CD4-positive, alpha-beta T cell (primary cell): ENCODE measurements at regions not wholly inside any gene's neighbourhood (a gene's known extent, or its start where the extent isn't known, plus 50 kb on each side); places are given as distances from the start of the nearest gene placed in this dataset.

Source experiments
- ATAC-seq: fragments of 200-7000 bp; cut with Tn5 transposase; one replicate; pipeline ENCODE4 v1.10.0; 2022; ENCODE audit warnings: mild to moderate bottlenecking; ENCODE audit not compliant: poor library complexity
- CTCF ChIA-PET: fragments of 350-600 bp; sonication (Branson Sonifier 250); formaldehyde crosslinking; loops from one replicate; lab custom pipeline; 2021; ENCODE audit warnings: antibody characterized with exemption, inconsistent platforms; lab: Charles Lee
- POLR2A ChIA-PET: fragments of 350-600 bp; sonication (Branson Sonifier 250); formaldehyde crosslinking; loops from one replicate; lab custom pipeline; 2021; ENCODE audit warnings: antibody characterized with exemption, inconsistent platforms; lab: Charles Lee
- DNase-seq, 14 experiments: peaks; one replicate each; pipeline ENCODE4 v3.0.0-alpha.2; 2013 to 2020; ENCODE audit warnings: mixed read lengths in 2 of 14
- H3K27ac ChIP-seq, 2 donors: one replicate each; pipeline versions ENCODE4 v1.5.1 to v1.7.0; 2013; ENCODE audit warnings: low read length in 2 of 2, low read depth in 1 of 2, mild to moderate bottlenecking in 1 of 2
- H3K27me3 ChIP-seq, 2 experiments: 1 replicate in 1 of 2; 2 replicates in 1 of 2; pipeline versions ENCODE4 v1.6.1 to v1.7.0; 2013; ENCODE audit warnings: low read length in 2 of 2, control low read depth in 1 of 2, mild to moderate bottlenecking in 1 of 2, moderate library complexity in 1 of 2; ENCODE audit not compliant: insufficient read depth in 2 of 2, control insufficient read depth in 1 of 2
- H3K36me3 ChIP-seq: one replicate; pipeline ENCODE4 v1.6.1; 2013; ENCODE audit warnings: low read length, control low read depth; ENCODE audit not compliant: insufficient read depth
- H3K4me1 ChIP-seq: one replicate; pipeline ENCODE4 v1.6.1; 2013; ENCODE audit warnings: low read length, control low read depth; ENCODE audit not compliant: insufficient read depth
- H3K4me3 ChIP-seq: one replicate; pipeline ENCODE4 v1.5.1; 2013; ENCODE audit warnings: mild to moderate bottlenecking, low read length, moderate library complexity
- H3K9me3 ChIP-seq, 2 experiments: 1 replicate in 1 of 2; 2 replicates in 1 of 2; pipeline versions ENCODE4 v1.6.1 to v1.7.0; 2013; ENCODE audit warnings: low read length in 2 of 2, mild to moderate bottlenecking in 2 of 2, control low read depth in 1 of 2, moderate library complexity in 1 of 2; ENCODE audit not compliant: control insufficient read depth in 1 of 2, insufficient read depth in 1 of 2
- H3K27ac Mint-ChIP-seq: one replicate; pipeline ENCODE4 v1.8.0; 2020; ENCODE audit warnings: mixed read lengths
- H3K27me3 Mint-ChIP-seq: one replicate; pipeline ENCODE4 v1.8.0; 2021; ENCODE audit warnings: mixed read lengths
- H3K36me3 Mint-ChIP-seq: one replicate; pipeline ENCODE4 v1.8.0; 2021; ENCODE audit warnings: low read depth, mixed read lengths
- H3K4me1 Mint-ChIP-seq: one replicate; pipeline ENCODE4 v1.8.0; 2021; ENCODE audit warnings: low read depth, mixed read lengths
- H3K4me3 Mint-ChIP-seq: one replicate; pipeline ENCODE4 v1.8.0; 2020; ENCODE audit warnings: mild to moderate bottlenecking, mixed read lengths
- H3K9me3 Mint-ChIP-seq: one replicate; pipeline ENCODE4 v1.8.0; 2020; ENCODE audit warnings: mixed read lengths
- CTCF ChIP-seq: fragments of 200-600 bp; IDR thresholded peaks from one replicate; pipeline ENCODE4 v1.8.0; 2022; ENCODE audit warnings: antibody characterized with exemption, mild to moderate bottlenecking
- intact Hi-C, 2 experiments: fragments of 100-400 bp; cut with DNase I in 1 of 2; cut with micrococcal nuclease in 1 of 2; formaldehyde crosslinking; loops; one replicate each; pipeline versions ENCODE4 v1.15.1 to v1.9.0; 2023 to 2025; cut with DNase I, micrococcal nuclease

GRCh38 chr3:6220447-6220846, 640.5 kb upstream of the GRM7 start:
- Mint-ChIP-seq H3K27me3 (no peaks in the 10 kb centered on the region), H3K4me3 (no peak overlapping the region), H3K4me1 (no peaks in the 10 kb centered on the region), H3K36me3 (no peaks in the 10 kb centered on the region), H3K9me3 (no peaks in the 10 kb centered on the region), H3K27ac (no peak overlapping the region)
- TF ChIP-seq CTCF = no peak
- intact Hi-C loops = no loop called here
- no peak for DNase-seq
- ChIA-PET CTCF (no interaction called here), POLR2A (no interaction called here)
- Histone ChIP-seq H3K4me3 (no peak overlapping the region), H3K9me3 (no peaks in the 10 kb centered on the region), H3K36me3 (no peaks in the 10 kb centered on the region), H3K27me3 (no peaks in the 10 kb centered on the region), H3K4me1 (no peaks in the 10 kb centered on the region), H3K27ac (no peak overlapping the region)
- no peak for ATAC-seq

- intact Hi-C loops = no loop called here
- no peaks in the 10 kb centered on the region for H3K4me1 Mint-ChIP-seq
- no peaks in the 10 kb centered on the region for H3K27me3 ChIP-seq
- no peak overlapping the region for H3K4me3 Mint-ChIP-seq
- CTCF ChIA-PET = no interaction called here
- DNase-seq (no peak), ATAC-seq (no peak)
- H3K9me3 ChIP-seq = no peaks in the 10 kb centered on the region
- H3K27ac ChIP-seq = no peak overlapping the region
- no peak overlapping the region for H3K4me3 ChIP-seq
- no peak overlapping the region for H3K27ac Mint-ChIP-seq
- no peaks in the 10 kb centered on the region for H3K9me3 Mint-ChIP-seq
- POLR2A ChIA-PET = no interaction called here
- H3K4me1 ChIP-seq = no peaks in the 10 kb centered on the region
- no peak for TF ChIP-seq CTCF
- H3K36me3 Mint-ChIP-seq = no peaks in the 10 kb centered on the region
- no peaks in the 10 kb centered on the region for H3K36me3 ChIP-seq
- H3K27me3 Mint-ChIP-seq = no peaks in the 10 kb centered on the region
Observed at GRCh38 chr3:6222069-6222468, 638.8 kb upstream of the GRM7 start.

GRCh38 chr3:6223572-6223971, 637.3 kb upstream of the GRM7 start:
- ATAC-seq = no peak

More at GRCh38 chr3:6223572-6223971, 637.3 kb upstream of the GRM7 start:
- Histone ChIP-seq H3K4me1 (no peaks in the 10 kb centered on the region), H3K36me3 (no peaks in the 10 kb centered on the region), H3K27me3 (no peaks in the 10 kb centered on the region), H3K9me3 (no peaks in the 10 kb centered on the region), H3K27ac (no peak overlapping the region), H3K4me3 (no peak overlapping the region)
- no peak overlapping the region for H3K4me3 Mint-ChIP-seq
- DNase-seq = no peak
- H3K27me3 Mint-ChIP-seq = no peaks in the 10 kb centered on the region
- CTCF ChIA-PET = no interaction called here
- intact Hi-C loops = no loop called here
- POLR2A ChIA-PET = no interaction called here
- no peak for TF ChIP-seq CTCF
- H3K9me3 Mint-ChIP-seq = no peaks in the 10 kb centered on the region
- H3K36me3 Mint-ChIP-seq = no peaks in the 10 kb centered on the region
- no peaks in the 10 kb centered on the region for H3K4me1 Mint-ChIP-seq
- H3K27ac Mint-ChIP-seq = no peak overlapping the region
